ENCODE measurements at regions not wholly inside any gene's neighbourhood (a gene's known extent, or its start where the extent isn't known, plus 50 kb on each side); places are given as distances from the start of the nearest gene placed in this dataset.

DNA sequence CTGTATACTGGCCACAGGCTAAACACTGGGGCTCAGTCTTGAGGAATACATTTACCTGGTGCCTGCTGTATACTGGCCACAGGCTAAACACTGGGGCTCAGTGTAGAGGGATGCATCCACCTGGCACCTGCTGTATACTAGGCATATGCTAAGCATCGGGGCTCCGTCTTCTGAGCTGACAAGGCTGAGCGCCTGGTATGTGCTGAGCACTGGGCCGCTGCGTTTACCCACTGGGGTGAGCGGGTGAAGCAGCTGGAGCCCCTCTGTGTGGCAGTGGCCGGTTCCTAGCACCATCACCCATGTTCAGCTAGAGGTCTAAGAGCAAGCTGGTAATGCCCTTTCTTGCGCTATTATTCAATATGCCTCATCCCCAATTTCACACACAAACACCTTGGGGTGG, 93.4 kb downstream of the ADRA2C start:
- TF ChIP-seq, protein P1, sequence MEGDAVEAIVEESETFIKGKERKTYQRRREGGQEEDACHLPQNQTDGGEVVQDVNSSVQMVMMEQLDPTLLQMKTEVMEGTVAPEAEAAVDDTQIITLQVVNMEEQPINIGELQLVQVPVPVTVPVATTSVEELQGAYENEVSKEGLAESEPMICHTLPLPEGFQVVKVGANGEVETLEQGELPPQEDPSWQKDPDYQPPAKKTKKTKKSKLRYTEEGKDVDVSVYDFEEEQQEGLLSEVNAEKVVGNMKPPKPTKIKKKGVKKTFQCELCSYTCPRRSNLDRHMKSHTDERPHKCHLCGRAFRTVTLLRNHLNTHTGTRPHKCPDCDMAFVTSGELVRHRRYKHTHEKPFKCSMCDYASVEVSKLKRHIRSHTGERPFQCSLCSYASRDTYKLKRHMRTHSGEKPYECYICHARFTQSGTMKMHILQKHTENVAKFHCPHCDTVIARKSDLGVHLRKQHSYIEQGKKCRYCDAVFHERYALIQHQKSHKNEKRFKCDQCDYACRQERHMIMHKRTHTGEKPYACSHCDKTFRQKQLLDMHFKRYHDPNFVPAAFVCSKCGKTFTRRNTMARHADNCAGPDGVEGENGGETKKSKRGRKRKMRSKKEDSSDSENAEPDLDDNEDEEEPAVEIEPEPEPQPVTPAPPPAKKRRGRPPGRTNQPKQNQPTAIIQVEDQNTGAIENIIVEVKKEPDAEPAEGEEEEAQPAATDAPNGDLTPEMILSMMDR (IDR thresholded peaks at IDR 0.05; ENCODE audit: insufficient read depth, low read length, poor library complexity, severe bottlenecking), result no peak
- TF ChIP-seq EZH2phosphoT487 (conservative IDR thresholded peaks at IDR 0.05; ENCODE audit: low read length), result no peak
